ENCODE measurements at regions not wholly inside any gene's neighbourhood (a gene's known extent, or its start where the extent isn't known, plus 50 kb on each side); places are given as distances from the start of the nearest gene placed in this dataset.

GRCh38 chr13:88086577-88086976, 415.4 kb downstream of the SLITRK5 start:
- Histone ChIP-seq H3K9me3 (no peaks in the 10 kb centered on the region), H3K27ac (no peak overlapping the region), H3K4me3 (no peak overlapping the region), H3K36me3 (no peaks in the 10 kb centered on the region), H3K4me1 (no peaks in the 10 kb centered on the region), H3K27me3 (no peaks in the 10 kb centered on the region)
- no peak for ATAC-seq
- DNase-seq = no peak
- TF ChIP-seq, protein P1, sequence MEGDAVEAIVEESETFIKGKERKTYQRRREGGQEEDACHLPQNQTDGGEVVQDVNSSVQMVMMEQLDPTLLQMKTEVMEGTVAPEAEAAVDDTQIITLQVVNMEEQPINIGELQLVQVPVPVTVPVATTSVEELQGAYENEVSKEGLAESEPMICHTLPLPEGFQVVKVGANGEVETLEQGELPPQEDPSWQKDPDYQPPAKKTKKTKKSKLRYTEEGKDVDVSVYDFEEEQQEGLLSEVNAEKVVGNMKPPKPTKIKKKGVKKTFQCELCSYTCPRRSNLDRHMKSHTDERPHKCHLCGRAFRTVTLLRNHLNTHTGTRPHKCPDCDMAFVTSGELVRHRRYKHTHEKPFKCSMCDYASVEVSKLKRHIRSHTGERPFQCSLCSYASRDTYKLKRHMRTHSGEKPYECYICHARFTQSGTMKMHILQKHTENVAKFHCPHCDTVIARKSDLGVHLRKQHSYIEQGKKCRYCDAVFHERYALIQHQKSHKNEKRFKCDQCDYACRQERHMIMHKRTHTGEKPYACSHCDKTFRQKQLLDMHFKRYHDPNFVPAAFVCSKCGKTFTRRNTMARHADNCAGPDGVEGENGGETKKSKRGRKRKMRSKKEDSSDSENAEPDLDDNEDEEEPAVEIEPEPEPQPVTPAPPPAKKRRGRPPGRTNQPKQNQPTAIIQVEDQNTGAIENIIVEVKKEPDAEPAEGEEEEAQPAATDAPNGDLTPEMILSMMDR (IDR thresholded peaks at IDR 0.05) = no peak
- 85 to 94% methylated on average over 3 of the region's 3 CpGs for WGBS, 2 donors
- intact Hi-C loops (cut with DNase I) = no loop called here

GRCh38 chr13:88097541-88097940, 426.4 kb downstream of the SLITRK5 start:
- TF ChIP-seq, protein P1 (IDR thresholded peaks at IDR 0.05) = no peak
- intact Hi-C loops (cut with DNase I) = no loop called here
- H3K36me3 ChIP-seq = no peaks in the 10 kb centered on the region
- H3K4me3 ChIP-seq = no peak overlapping the region
- H3K27ac ChIP-seq = no peak overlapping the region
- no peaks in the 10 kb centered on the region for H3K4me1 ChIP-seq
- ATAC-seq = no peak
- WGBS, 2 donors = 10 to 13% methylated on average over 2 of the region's 2 CpGs
- DNase-seq = no peak
- H3K27me3 ChIP-seq = no peaks in the 10 kb centered on the region
- peaks cover 0 to 18% (median 0%) of the 10 kb centered on the region in 11 donors for H3K9me3 ChIP-seq

DNA sequence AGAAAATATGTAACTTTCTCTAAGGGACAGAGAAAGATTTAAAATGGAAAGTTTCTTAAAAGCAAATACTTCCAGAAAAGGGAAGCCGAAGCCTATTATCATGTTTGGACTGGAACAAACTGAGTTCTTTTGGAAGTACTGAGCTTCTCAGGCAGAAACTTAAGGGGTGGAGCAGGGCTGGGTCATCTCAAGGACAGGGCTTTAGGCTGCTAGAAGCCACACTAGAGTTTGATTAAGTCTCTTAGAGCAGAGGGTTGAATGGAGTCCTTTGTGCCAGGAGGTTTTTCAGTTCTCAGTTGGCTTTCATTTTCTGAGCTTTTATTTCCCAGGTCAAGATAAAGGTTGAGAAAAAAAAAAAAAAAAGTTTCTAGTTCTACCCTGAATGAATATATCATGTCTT, 432.7 kb downstream of the SLITRK5 start:
- no peak for ATAC-seq
- Histone ChIP-seq H3K27me3 (no peaks in the 10 kb centered on the region), H3K9me3 (peaks cover 0 to 18% (median 0%) of the 10 kb centered on the region in 11 donors), H3K4me3 (no peak overlapping the region), H3K36me3 (no peaks in the 10 kb centered on the region), H3K4me1 (no peaks in the 10 kb centered on the region), H3K27ac (no peak overlapping the region)
- 54 to 71% methylated on average over 1 of the region's 1 CpG for WGBS, 2 donors
- DNase-seq = no peak
- TF ChIP-seq, protein P1 (IDR thresholded peaks at IDR 0.05) = no peak
- intact Hi-C loops (cut with DNase I) = no loop called here

GRCh38 chr13:88104576-88104975, 433.4 kb downstream of the SLITRK5 start:
- intact Hi-C loops (cut with DNase I) = no loop called here
- WGBS, 2 donors = 91 to 95% methylated on average over 1 of the region's 1 CpG
- H3K4me3 ChIP-seq = no peak overlapping the region
- no peaks in the 10 kb centered on the region for H3K4me1 ChIP-seq
- no peak overlapping the region for H3K27ac ChIP-seq
- no peaks in the 10 kb centered on the region for H3K27me3 ChIP-seq
- no peak for DNase-seq
- H3K9me3 ChIP-seq = peaks cover 0 to 18% (median 0%) of the 10 kb centered on the region in 11 donors
- TF ChIP-seq, protein P1 (IDR thresholded peaks at IDR 0.05) = no peak
- no peaks in the 10 kb centered on the region for H3K36me3 ChIP-seq
- no peak for ATAC-seq

All from heart right ventricle (tissue), 16 donors.